ENCODE measurements at regions not wholly inside any gene's neighbourhood (a gene's known extent, or its start where the extent isn't known, plus 50 kb on each side); places are given as distances from the start of the nearest gene placed in this dataset.

DNA sequence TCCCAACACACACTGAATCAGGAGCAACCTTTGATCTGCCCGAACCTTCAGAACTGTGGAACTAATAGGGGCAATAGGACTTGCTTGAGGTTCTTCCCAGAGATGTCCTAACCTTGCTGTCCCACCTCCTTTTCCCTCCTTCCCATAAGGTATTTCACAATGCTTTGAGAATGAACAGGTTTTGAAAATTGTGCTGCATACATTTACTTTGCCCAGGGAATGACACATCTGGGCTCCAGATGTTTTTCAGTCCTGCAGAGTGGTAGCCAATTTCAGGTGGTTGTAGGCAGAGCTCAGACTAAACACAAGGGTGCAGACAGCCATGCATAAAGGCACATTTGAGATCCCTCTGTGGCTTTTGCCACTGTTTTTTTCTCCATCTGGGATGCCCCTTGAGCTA lies 206.7 kb upstream of the PWP1 start:
- DNase-seq = no peak

DNA sequence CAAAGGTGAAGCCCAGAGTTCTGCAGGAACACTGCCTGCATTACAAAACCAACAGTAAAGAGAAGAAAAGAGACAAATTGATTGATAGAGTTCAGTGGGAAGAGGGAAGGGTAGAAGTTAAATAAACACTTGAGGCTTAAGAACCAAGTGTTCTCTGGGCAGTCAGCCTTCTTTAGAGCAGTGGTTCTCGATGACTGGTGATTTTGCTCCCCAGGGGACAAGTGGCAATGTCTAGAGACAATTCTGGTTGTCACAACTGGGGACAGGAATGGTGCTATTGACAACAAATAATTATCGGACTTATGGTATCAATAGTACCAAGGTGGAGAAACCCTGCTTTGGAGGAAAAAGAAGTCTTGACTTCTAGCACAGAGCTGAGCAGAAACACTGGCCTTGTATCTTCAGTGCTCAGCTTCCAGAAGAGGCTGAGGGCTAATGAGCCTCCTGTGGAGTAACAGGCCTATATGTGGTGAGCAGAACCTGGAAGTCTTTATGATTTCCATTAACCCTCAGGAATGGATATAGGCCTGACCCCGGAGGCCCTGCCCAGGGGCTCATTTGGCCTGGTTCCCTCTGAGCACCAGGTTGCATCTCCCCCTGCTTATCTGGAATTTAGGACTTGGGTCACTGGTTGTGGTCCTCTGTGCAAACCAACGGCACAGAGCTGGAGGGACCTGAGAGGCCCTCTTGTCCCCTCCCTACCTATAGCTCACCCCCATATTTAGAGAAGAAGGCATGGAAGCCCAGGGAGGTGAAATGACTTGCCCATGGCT lies 204.6 kb upstream of the PWP1 start:
- DNase-seq = no peak

DNA sequence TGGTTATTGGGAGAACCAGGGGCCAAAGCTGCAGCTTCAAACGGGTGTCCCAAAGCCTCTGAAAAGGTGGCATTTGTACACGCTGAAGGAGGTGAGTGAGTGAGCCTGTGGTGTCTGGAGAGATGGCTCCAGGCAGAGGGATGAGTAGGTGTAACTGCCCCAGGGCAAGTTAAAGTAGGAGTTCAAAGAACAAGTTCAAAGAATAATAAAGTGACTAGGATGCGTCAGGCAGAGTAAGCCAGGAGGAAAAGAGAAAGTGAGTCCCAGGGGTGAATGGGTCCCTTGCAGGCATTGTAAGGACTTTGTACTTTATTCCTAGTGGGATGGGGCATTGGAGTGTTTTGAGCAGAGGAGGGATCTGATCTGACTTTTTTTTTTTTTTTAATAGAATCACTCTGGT lies 201.4 kb upstream of the PWP1 start:
- no peak for DNase-seq

DNA sequence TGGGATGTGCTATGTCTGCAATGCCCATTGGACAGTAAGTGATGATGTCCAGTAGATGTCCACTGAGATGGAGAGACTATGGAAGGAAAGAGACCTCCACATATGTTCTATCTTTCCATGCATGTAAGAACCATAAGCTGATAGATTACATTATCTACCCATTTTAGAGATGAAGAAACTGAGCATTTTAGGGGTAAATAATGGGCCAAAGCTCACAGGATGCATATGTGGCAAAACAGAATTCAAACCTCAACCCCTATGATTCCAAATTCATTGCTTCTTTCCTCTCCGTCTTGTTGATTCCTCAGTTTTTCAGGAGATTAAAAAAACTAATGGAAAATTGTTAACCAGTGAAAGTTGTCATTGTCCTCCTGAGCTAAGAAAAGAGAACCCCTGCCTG lies 200.7 kb upstream of the PWP1 start:
- DNase-seq = no peak

DNA sequence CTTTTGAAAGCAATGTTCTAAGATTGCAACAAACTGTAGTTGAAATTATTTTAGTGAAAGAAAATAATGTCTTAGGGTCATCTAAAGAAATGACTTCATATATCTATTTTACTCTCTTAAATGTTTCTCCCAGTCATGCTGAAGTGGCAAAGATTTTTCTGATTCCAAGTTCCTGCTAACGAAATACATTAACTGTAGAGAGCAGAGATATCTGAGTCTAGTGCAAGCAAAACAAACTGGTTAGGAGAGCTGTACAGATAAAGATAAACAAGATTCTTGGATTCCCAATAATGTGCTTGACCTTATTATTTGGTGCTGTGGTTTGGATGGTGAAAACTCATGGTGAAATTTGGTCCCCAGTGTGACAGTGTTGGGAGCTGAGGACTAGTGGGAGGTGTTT lies 199.9 kb upstream of the PWP1 start:
- no peak for DNase-seq

DNA sequence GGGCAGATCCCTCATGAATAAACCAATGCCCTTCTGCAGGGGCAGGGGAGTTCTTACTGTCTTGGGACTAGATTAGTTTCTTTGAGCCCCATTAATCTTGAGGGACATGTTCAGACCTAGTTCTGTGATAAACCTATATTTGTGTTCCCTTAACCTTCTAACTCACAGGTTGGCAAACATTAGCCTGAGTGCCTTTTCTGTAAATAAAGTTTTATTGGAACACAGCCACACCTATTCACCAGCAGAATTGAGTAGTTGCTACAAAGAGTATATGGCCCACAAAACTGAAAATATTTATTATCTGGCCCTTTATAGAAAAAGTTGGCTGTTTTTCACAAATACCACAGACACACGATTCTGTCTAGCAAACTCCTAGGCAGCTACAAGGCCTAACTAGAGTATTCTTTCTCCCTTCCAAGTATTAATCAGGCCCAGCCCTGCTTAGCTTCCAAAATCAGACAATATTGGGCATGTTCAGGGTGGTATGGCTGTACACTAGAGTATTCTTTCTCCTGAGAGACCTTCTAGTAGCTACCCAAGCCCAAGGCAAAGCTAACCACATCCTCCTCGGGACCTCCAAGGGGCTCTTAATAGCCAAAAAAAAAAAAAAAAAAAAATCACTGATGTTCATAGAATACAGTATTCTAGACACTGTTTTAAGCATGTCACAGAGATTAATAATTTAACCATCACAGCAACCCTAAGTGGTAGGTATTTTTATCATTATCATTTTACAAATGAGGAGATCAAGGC lies 199.3 kb upstream of the PWP1 start:
- DNase-seq = no peak

DNA sequence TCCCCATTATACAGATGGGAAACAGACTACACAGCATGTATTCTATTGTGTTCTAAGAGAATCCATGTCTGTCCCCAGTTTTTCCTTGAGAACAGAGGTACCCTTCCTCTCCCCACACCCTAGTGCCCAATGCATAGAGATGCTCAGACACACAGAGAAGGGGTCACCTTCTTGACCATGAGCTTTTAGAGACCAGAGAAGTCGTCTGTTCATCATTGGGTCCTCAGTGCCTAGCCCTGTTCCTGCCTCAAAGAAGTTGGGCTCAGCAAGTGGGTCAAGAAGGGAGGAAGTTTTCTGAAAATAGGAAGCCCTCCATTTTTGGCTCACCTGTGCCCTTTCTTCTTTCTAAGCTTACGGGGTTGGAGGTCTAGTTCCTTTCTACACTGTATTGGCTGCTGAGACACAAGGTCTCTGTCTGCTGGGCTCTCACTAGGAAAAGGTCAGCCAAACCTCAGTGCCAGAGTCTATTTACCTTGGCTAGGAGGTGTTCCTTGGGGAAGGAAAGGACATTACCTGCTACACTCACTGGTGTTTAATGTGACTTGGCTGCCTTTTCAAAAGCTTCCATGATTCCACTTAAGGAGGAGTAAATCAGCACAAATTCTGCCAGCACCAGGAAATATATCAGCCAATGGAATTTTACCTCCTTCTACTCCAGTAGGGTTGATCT lies 198.5 kb upstream of the PWP1 start:
- DNase-seq = no peak

DNA sequence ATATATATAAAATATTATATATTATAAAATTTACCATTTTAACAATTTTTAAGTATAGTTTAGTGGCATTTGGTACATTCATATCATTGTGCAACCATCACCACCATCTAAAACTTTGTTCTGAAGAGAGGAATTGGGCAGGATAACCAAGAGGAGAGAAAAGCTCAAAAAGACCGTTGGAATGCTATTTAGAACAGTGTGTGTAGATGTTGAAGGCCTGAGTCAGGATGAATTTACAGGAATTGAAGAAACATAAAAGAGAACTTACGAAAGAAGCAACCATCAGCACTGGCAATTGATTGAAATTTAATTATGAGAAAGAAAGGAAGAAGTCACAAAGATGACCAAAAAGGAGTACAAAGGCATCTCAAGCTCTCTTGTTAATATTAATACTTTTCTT lies 196.9 kb upstream of the PWP1 start:
- no peak for DNase-seq

DNA sequence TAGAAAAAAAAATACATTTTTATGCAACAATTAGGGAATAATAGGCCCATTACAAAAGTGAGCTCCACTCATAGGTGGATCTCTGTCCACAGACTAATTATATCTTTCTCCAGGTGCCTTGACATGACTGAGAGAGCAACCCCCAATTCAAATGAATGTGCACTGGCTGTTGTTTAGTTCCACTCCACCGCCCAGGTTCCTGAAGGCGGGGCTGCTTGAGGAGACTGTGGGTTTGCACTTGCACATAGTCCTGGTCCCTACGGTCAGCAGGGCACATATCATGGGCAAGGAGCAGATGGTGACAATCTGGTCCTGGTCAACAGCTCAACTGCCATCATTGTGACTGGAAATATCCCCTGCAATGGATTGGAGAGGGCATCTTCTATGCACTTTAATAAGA lies 195.6 kb upstream of the PWP1 start:
- no peak for DNase-seq

DNA sequence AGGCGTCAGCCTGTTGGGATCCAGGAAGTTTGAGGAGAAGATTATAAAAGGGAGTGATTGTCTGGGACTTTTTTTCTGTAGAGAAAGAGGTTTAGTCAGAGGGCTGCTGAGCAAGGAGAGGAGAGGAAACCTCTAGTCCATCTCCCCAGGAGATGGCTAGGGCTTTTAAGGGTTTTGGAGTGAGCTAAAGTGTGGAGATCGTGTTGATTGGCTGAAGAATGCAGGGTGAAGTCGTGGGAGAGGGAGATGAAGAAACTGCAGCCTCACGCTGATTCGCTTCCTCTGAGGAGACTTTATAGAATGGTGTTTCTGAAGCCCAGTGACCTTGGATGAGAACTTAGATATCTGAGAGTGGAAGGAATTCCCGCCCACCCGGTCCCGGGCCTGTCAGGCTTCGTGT lies 193.7 kb upstream of the PWP1 start:
- DNase-seq = no peak

DNA sequence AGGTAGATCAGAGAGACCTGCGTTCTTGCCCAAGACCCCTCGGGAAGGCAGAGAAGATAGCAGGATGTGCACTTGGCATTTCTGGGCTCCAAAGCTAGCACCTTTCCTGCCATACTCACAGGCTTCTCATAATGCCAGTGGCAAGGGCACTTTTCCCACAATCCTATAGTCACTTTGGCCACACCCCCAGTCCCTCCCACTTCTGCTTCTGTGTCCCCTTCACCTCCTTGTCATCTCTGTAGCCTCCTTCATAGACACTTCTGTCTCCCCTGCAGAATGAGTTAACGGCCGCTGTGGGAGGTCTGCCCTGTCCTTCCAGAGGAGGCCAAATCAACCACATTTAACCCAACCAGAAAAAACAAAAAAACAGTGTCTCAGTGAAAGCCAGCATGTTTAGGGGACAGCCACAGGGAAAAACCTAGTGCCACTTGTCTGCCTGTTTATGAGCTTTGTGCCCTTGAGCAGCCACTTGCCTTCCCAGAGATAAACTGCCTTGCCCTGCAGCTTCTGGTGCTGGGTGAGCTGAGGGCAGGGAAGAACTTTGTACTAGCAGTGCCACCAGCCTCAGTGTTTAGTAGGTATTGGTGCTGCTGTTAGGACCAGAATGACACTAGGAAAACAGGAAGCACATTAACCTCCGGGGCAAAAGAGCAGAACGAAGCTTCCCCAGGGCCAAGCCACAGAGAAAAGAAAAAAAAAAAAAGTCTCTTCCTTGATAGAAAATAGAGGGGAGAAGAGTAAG lies 193.0 kb upstream of the PWP1 start:
- DNase-seq = no peak

DNA sequence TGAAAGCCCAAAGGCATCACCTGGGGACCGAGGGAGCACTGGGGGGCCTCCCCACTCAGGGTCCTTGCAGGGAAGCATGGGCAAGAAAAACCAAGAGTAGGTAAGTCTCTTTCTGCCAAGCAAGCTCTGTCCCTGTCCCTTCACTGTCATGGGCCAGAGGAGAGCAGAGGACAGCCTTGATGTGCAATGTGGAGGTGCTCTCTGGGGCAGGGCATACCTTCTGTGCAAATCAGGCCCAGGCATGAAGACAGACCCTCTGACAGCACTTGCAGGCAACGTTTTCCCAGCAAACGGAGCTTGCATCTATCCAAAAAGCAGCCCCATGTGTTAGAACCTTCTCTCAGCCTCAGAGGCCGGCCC lies 192.5 kb upstream of the PWP1 start:
- no peak for DNase-seq

DNA sequence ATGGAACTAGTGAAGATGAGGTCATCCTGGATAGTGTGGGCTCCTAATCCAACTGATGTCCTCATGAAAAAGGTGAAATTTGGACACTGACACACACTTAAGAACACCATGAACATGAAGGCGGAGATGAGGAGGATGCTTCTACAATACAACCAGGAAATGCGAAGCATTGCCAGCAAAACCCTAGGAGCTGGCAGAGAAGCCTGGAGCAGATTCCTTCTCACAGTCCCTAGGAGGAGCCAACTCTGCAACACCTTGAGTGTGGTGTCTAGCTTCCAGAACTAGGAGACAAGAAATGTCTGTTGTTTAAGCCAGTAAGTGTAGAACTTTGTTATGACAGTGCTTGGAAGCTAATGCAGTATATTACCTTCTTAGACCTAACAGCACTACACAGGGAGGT lies 191.9 kb upstream of the PWP1 start:
- DNase-seq = no peak

DNA sequence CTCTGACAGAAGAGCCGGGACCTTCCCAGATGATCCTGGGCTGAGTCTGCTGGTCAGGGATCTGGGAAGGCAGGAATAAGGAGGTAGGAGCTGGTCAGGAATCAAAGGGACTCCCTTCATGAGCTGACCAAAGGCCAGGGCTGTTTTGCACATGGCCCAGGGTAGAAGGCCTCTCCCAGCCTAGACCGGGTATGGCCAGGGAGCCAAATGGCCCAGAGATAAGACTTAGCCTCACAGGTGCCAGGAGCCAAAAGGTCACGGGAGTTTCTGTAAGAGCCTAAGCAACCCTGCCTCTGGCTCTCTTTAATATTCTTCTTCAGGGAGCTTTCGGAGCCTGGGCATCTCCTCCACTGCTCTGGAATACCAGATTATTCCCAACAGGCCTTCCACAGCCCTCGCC lies 191.3 kb upstream of the PWP1 start:
- DNase-seq = no peak

DNA sequence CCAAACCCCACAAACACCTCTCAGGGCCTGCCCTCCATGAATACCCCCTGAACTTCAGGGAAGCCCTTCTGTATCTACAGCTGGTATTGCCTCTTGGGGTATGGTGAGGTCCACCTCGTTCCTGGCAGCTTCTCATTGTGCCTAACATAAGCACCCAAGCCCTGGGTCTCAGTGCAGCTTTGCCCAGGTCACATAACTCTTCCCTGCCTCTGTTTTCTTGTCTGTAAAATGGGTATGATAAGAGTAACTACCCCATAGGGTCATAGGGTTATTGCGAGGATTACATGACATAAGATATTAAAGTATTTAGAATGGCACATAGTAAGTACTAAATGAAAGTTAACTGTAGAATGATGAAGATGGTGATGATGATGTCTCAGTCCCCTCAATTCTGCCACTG lies 190.0 kb upstream of the PWP1 start:
- no peak for DNase-seq

DNA sequence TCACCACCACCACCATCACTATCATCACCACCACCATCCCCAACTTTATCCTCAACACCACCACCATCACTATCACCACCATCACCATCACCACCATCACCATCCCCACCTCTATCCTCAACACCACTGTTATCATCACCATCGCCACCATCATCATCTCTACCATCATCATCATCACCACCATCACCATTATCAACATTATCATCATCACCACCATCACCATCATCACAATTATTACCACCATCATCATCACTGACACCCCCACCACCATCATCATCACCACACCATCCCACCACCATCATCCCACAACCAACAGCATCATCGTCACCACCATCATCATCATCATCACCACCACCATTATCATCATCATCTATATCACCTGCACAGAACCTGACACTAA lies 188.4 kb upstream of the PWP1 start:
- no peak for DNase-seq

DNA sequence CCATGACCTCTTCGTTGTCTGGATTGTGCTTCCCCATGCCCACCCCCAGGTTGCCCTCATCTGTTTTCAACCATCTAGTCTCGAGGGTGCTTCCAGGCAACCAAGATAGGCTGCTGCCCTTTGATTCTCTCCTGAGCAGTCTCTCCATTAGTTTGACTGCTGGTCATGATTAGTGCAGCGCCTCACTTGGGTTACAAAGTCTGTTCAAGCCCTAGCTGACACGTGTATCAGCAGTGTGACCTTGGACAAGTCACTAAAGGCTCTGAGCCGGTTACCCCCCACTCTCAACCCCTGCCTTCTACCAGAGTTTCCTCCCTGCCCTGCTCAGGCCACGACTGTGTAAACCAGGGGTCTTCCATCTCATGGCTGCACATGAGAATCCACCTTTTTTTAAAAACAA lies 185.3 kb upstream of the PWP1 start:
- no peak for DNase-seq

DNA sequence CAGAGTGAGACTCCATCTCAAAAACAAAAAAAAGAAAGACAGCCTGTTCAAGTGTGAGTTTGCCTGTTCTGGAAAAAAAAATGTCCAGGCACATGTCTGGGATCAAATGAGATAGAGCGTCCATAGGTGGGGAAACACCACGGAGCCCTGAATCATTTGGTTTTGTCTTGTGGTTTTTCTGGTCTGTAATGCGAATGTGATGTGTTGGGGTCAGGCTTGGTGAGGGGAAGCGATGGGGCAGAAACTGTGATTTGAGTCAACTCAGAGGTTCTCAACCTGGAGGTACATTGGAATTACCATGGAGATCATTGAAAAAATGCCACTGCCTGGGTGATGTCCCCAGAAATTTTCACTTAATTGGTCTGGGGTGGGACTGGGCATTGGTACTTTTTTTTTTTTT lies 183.9 kb upstream of the PWP1 start:
- DNase-seq = no peak

DNA sequence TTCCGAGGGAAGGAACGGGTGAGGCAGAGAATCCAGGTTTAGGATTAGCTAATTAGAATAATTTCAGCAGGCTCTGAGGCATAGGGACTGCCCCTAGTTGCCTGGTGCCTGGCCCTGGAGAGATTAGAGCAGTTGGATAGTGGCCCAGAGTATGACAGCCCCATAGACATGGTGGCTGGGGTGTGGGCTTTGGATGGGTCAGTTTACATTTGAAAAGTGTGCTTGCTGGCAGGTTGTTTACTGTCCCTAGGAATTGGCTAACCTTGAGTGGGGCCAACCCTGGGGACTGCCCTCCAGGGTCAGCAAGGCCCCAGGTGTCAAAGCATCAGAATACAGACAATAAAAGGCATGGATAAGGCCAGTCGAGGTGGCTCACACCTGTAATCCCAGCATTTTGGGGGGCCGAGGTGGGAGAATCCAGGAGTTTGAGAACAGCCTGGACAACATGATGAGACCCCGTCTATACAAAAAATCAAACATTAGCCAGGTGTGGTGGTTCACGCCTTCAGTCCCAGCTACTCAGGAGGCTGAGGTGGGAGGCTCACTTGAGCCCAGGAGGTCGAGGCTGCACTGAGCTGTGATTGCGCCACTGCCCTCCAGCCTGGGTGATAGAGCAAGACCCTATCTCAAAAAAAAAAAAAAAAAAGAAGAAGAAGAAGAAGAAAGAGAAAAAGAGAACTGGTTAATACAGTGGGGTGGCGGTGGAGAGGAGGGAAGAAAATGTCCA lies 182.3 kb upstream of the PWP1 start:
- DNase-seq = no peak

DNA sequence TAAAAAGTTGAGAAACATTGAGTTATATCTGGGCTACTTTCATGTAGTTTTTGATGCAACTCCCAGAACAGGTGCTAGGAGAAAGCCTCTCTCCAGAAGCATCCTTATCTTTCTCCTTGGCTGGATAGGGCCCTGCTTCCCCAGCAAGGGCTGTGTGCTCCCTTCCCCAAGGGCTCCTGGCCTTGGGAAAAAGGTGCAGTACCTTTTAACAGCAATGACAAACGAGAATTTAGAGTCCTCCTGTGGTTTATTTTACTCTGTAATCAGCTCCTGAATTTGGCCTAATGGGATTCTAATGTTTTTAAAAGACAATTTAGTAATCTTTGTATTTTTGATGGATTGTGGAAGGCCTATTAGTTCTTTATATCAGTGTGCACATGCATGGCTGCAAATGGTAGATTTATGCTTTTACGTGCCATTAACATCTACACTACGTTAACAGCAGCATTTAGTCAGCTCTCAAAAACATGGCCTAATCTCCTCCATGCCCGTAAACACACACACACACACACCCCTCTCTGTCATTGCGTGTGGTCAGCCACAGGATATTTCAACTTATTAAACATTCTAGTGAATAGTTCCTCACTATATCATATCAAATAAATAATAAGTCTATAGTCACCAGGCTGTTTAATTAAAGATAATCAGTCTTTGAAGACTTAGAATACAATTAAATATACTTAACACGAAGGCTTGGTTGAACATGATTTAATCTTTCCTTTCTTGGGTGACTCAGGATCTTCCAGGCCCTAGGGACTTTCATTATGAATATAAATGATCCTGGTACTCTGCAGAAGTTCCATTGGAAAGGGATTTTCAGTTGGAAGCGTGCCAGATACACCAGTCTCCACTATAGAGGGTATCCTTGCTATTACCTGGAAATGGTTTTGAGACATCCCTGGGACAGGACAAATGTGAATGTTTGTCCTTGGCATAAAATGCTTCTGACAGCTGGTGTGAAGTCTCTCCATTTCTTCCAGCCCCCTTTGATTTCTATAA lies 181.4 kb upstream of the PWP1 start:
- DNase-seq = no peak

DNA sequence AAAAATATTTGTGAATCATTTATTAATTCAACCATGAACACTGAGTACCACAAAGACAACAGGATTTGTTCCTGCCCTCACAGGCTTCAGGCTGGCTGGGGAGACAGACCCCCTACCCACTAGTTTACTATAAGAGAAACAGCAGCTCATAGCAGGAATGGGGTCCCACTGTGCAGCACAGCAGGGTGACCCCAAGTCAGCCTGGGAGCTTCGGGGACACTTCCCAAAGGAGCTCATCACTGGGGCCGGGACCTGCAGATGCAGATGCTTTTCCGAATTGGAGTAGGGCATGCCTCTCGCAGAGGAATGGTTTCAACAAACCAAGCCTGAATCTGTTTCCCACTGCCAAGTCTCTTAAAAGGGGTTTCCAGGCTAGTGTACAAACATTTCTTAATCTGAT lies 176.2 kb upstream of the PWP1 start:
- DNase-seq = no peak

DNA sequence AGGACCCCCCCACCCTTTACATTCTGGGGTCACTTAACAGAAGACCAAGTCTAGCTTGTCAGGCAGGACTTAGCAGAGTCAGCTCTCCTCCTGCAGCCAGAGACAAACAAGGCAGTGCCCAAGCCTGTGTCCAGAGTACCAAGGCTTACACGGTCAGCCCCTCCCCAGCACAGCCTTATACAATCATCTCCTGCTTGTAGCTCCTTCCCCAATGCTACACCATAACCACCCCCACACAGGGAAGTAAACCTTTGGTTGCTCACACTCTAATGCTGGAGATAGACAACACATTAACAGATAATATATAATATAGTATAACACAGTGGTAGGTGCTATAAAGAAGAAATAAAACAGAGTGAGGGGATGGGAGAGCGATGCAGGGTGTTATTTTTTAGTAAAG lies 175.4 kb upstream of the PWP1 start:
- no peak for DNase-seq
